ENCODE measurements at regions not wholly inside any gene's neighbourhood (a gene's known extent, or its start where the extent isn't known, plus 50 kb on each side); places are given as distances from the start of the nearest gene placed in this dataset.

GRCh38 chr20:40578961-40579360, 110.1 kb downstream of the MAFB start:
- H3K4me1 ChIP-seq, result no peaks in the 10 kb centered on the region
- H3K36me3 ChIP-seq, result no peaks in the 10 kb centered on the region
- H3K27me3 ChIP-seq, result no peaks in the 10 kb centered on the region
- DNase-seq (ENCODE audit: low spot score in 2 of 2), result no peak
- TF ChIP-seq EP300 (IDR thresholded peaks at IDR 0.05) (no peak), POLR2A (IDR thresholded peaks at IDR 0.05) (no peak), CTCF (IDR thresholded peaks at IDR 0.05) (no peak)
- WGBS, 2 donors, result 74 to 83% methylated on average over 4 of the region's 4 CpGs
- peaks cover 0 to 3% (median 0%) of the 10 kb centered on the region in 4 donors for H3K9me3 ChIP-seq
- no peak overlapping the region for H3K4me3 ChIP-seq
- H3K27ac ChIP-seq, result no peak overlapping the region

- Histone ChIP-seq H3K27ac (no peak overlapping the region), H3K36me3 (no peaks in the 10 kb centered on the region), H3K4me3 (no peak overlapping the region), H3K27me3 (no peaks in the 10 kb centered on the region), H3K4me1 (no peaks in the 10 kb centered on the region), H3K9me3 (peaks cover 0 to 6% (median 0%) of the 10 kb centered on the region in 4 donors)
- TF ChIP-seq CTCF (IDR thresholded peaks at IDR 0.05) (no peak), POLR2A (IDR thresholded peaks at IDR 0.05) (no peak), EP300 (IDR thresholded peaks at IDR 0.05) (no peak)
- WGBS, 2 donors, result 48 to 55% methylated on average over 4 of the region's 4 CpGs
- DNase-seq (ENCODE audit: low spot score in 2 of 2), result no peak
These were observed 113.2 kb downstream of the MAFB start for GRCh38 chr20:40575851-40576250.

- H3K36me3 ChIP-seq, result no peaks in the 10 kb centered on the region
- 76 to 89% methylated on average over 1 of the region's 1 CpG for WGBS, 2 donors
- TF ChIP-seq CTCF (IDR thresholded peaks at IDR 0.05) (no peak), EP300 (IDR thresholded peaks at IDR 0.05) (no peak), POLR2A (IDR thresholded peaks at IDR 0.05) (no peak)
- H3K9me3 ChIP-seq, result peaks cover 0 to 6% (median 0%) of the 10 kb centered on the region in 4 donors
- no peak for DNase-seq (ENCODE audit: low spot score in 2 of 2)
- no peaks in the 10 kb centered on the region for H3K4me1 ChIP-seq
- no peaks in the 10 kb centered on the region for H3K27me3 ChIP-seq
- H3K27ac ChIP-seq, result no peak overlapping the region
- H3K4me3 ChIP-seq, result no peak overlapping the region
These were observed 116.8 kb downstream of the MAFB start for GRCh38 chr20:40572251-40572650.

GRCh38 chr20:40571639-40572038, 117.4 kb downstream of the MAFB start:
- TF ChIP-seq CTCF (IDR thresholded peaks at IDR 0.05), result no peak
- TF ChIP-seq EP300 (IDR thresholded peaks at IDR 0.05), result peak; percentile 30 to 65
- Histone ChIP-seq H3K4me3 (no peak overlapping the region), H3K9me3 (peaks cover 0 to 6% (median 0%) of the 10 kb centered on the region in 4 donors), H3K36me3 (no peaks in the 10 kb centered on the region), H3K27me3 (no peaks in the 10 kb centered on the region), H3K4me1 (no peaks in the 10 kb centered on the region), H3K27ac (no peak overlapping the region)
- WGBS, 2 donors, result 64 to 83% methylated on average over 1 of the region's 1 CpG
- DNase-seq (ENCODE audit: low spot score in 2 of 2), result no peak

- Histone ChIP-seq H3K27ac (no peak overlapping the region), H3K9me3 (no peaks in the 10 kb centered on the region), H3K36me3 (no peaks in the 10 kb centered on the region), H3K4me3 (no peak overlapping the region), H3K27me3 (no peaks in the 10 kb centered on the region), H3K4me1 (peaks cover 0 to 5% (median 2%) of the 10 kb centered on the region in 4 donors)
- no peak for TF ChIP-seq EP300 (IDR thresholded peaks at IDR 0.05)
- TF ChIP-seq POLR2A (IDR thresholded peaks at IDR 0.05), result no peak
- TF ChIP-seq CTCF (IDR thresholded peaks at IDR 0.05), result no peak
- DNase-seq (ENCODE audit: low spot score in 2 of 2), result no peak
- 64 to 83% methylated on average over 3 of the region's 3 CpGs for whole genome bisulfite sequencing, 2 donors
These were observed 120.8 kb downstream of the MAFB start for GRCh38 chr20:40568200-40568599.

Measured in tibial nerve (tissue), 4 donors.